Mammary epithelial cell (primary cell): ENCODE measurements at regions not wholly inside any gene's neighbourhood (a gene's known extent, or its start where the extent isn't known, plus 50 kb on each side); places are given as distances from the start of the nearest gene placed in this dataset.

Experiments used
- EZH2 ChIP-seq: IDR thresholded peaks from 2 replicates; pipeline ENCODE4 v1.6.1; 2012; ENCODE audit warnings: low read length, inconsistent platforms, borderline replicate concordance
- TF ChIP-seq, protein P1 (sequence below), 2 donors: IDR thresholded peaks in 1 of 2; conservative IDR thresholded peaks in 1 of 2; 2 replicates each; pipeline ENCODE4 v1.5.1; 2011 to 2012; ENCODE audit warnings: inconsistent platforms in 2 of 2, low read length in 2 of 2, mild to moderate bottlenecking in 2 of 2, control low read depth in 1 of 2, low read depth in 1 of 2; ENCODE audit not compliant: insufficient read depth in 1 of 2; ENCODE audit errors: extremely low read depth in 1 of 2

DNA sequence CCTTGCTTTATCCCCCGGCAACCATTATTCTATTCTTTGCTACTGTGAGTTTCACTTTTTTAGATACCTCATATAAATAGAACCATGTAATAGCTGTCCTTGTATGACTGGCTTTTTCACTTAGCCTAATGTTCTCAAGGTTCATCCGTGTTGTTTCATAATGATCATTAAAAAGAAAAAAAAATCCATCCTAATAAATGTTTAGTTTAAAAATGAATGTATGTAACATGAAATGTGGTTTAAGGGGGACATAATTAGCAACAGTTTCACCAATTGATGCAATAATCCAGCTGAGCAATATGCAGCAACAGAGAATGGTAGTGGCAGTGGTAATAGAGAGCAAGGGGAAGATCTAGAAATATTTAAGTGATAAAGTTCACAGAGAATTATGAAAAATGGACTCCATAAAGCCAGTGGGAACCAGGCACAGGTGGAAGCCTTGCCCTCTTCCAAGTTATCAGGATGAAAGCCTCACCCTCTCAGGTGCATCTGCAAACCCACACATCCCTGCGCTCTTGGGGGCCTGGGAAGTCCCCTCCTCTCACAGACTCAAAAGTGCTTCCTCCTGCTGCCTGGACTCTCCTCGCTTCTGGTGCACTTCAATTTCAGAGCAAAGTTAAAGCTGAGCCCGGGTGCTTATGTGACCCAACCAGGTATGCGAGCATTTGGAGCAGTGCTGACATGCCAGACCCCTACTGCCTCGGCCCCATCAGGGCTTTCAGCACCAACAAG, 1403.3 kb upstream of the SLC39A10 start:
- TF ChIP-seq, protein P1, sequence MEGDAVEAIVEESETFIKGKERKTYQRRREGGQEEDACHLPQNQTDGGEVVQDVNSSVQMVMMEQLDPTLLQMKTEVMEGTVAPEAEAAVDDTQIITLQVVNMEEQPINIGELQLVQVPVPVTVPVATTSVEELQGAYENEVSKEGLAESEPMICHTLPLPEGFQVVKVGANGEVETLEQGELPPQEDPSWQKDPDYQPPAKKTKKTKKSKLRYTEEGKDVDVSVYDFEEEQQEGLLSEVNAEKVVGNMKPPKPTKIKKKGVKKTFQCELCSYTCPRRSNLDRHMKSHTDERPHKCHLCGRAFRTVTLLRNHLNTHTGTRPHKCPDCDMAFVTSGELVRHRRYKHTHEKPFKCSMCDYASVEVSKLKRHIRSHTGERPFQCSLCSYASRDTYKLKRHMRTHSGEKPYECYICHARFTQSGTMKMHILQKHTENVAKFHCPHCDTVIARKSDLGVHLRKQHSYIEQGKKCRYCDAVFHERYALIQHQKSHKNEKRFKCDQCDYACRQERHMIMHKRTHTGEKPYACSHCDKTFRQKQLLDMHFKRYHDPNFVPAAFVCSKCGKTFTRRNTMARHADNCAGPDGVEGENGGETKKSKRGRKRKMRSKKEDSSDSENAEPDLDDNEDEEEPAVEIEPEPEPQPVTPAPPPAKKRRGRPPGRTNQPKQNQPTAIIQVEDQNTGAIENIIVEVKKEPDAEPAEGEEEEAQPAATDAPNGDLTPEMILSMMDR (conservative IDR thresholded peaks at IDR 0.05 in 1 of 2, IDR thresholded peaks at IDR 0.05 in 1 of 2; ENCODE audit: extremely low read depth in 1 of 2, insufficient read depth in 1 of 2, low read depth in 1 of 2, low read length in 2 of 2) = no peak
- TF ChIP-seq EZH2 = no peak
